ENCODE measurements at regions not wholly inside any gene's neighbourhood (a gene's known extent, or its start where the extent isn't known, plus 50 kb on each side); places are given as distances from the start of the nearest gene placed in this dataset.

GRCh38 chr18:22628795-22629510 is 211.2 kb upstream of the CTAGE1 start:
- no peaks in the 10 kb centered on the region for H3K9me3 ChIP-seq
- DNase-seq = no peak
- no peak overlapping the region for H3K4me3 ChIP-seq (ENCODE audit: low read depth, low read length)
- no peaks in the 10 kb centered on the region for H3K27me3 ChIP-seq
- no peaks in the 10 kb centered on the region for H3K36me3 ChIP-seq
- no peak for TF ChIP-seq CTCF (IDR thresholded peaks at IDR 0.05; ENCODE audit: low read depth, low read length)
- H3K4me1 ChIP-seq = peaks cover 5% of the 10 kb centered on the region; the same call in 1 of the 2 replicates

- H3K4me3 ChIP-seq (ENCODE audit: low read depth, low read length) = no peak overlapping the region
- DNase-seq = no peak
- H3K9me3 ChIP-seq = no peaks in the 10 kb centered on the region
- H3K4me1 ChIP-seq = no peaks in the 10 kb centered on the region
- no peak for TF ChIP-seq CTCF (IDR thresholded peaks at IDR 0.05; ENCODE audit: low read depth, low read length)
- no peaks in the 10 kb centered on the region for H3K36me3 ChIP-seq
- no peaks in the 10 kb centered on the region for H3K27me3 ChIP-seq
Observed at GRCh38 chr18:22630980-22631379, 213.3 kb upstream of the CTAGE1 start.

- Histone ChIP-seq H3K36me3 (no peaks in the 10 kb centered on the region), H3K4me3 (ENCODE audit: low read depth, low read length) (no peak overlapping the region), H3K4me1 (no peaks in the 10 kb centered on the region), H3K9me3 (no peaks in the 10 kb centered on the region), H3K27me3 (no peaks in the 10 kb centered on the region)
- no peak for DNase-seq
- no peak for TF ChIP-seq CTCF (IDR thresholded peaks at IDR 0.05; ENCODE audit: low read depth, low read length)
Observed at GRCh38 chr18:22632191-22632590, 214.5 kb upstream of the CTAGE1 start.

GRCh38 chr18:22634464-22634863 is 216.7 kb upstream of the CTAGE1 start:
- H3K36me3 ChIP-seq = no peaks in the 10 kb centered on the region
- H3K9me3 ChIP-seq = no peaks in the 10 kb centered on the region
- TF ChIP-seq CTCF (IDR thresholded peaks at IDR 0.05; ENCODE audit: low read depth, low read length) = no peak
- H3K4me3 ChIP-seq (ENCODE audit: low read depth, low read length) = no peak overlapping the region
- no peaks in the 10 kb centered on the region for H3K27me3 ChIP-seq
- no peaks in the 10 kb centered on the region for H3K4me1 ChIP-seq
- DNase-seq = no peak

- no peak for DNase-seq
- no peaks in the 10 kb centered on the region for H3K27me3 ChIP-seq
- H3K36me3 ChIP-seq = no peaks in the 10 kb centered on the region
- no peak for TF ChIP-seq CTCF (IDR thresholded peaks at IDR 0.05; ENCODE audit: low read depth, low read length)
- no peaks in the 10 kb centered on the region for H3K9me3 ChIP-seq
- H3K4me3 ChIP-seq (ENCODE audit: low read depth, low read length) = no peak overlapping the region
- no peaks in the 10 kb centered on the region for H3K4me1 ChIP-seq
Observed at GRCh38 chr18:22637787-22638186, 220.1 kb upstream of the CTAGE1 start.

- Histone ChIP-seq H3K4me1 (no peaks in the 10 kb centered on the region), H3K36me3 (no peaks in the 10 kb centered on the region), H3K4me3 (ENCODE audit: low read depth, low read length) (no peak overlapping the region), H3K27me3 (no peaks in the 10 kb centered on the region), H3K9me3 (no peaks in the 10 kb centered on the region)
- no peak for TF ChIP-seq CTCF (IDR thresholded peaks at IDR 0.05; ENCODE audit: low read depth, low read length)
- DNase-seq = no peak
Observed at GRCh38 chr18:22639026-22639463, 221.3 kb upstream of the CTAGE1 start.

All from BE2C (cell line).